ENCODE measurements at regions not wholly inside any gene's neighbourhood (a gene's known extent, or its start where the extent isn't known, plus 50 kb on each side); places are given as distances from the start of the nearest gene placed in this dataset.

DNA sequence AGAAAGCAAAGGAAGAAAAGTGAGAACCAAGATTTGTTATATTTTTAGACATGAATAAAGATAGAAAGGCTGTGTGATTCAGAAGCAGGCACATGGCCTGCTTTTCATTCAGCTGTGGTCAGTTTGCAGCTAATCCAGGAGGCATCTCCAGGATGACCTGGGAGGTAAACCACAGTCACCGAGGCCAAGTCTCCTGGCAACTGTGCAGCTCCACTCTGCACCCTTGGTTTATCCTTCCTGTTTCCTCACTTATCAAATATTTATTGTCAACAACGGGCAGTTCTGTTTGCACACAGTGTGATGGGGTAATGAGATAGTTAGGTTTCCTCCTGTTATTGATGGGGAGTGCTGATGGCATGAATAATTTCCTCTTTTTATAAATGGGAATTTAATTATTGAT is 243.0 kb downstream of the PSAT1 start:
- Mint-ChIP-seq H3K4me1 (peaks cover 27% of the 10 kb centered on the region), H3K4me3 (no peak overlapping the region), H3K27me3 (ENCODE audit: low read depth) (no peaks in the 10 kb centered on the region), H3K27ac (ENCODE audit: unreplicated experiment) (no peak overlapping the region), H3K36me3 (ENCODE audit: low read depth) (no peaks in the 10 kb centered on the region), H3K9me3 (peaks cover 2% of the 10 kb centered on the region)
- no peak for DNase-seq (ENCODE audit: low read depth, low spot score)
- TF ChIP-seq, protein P1, sequence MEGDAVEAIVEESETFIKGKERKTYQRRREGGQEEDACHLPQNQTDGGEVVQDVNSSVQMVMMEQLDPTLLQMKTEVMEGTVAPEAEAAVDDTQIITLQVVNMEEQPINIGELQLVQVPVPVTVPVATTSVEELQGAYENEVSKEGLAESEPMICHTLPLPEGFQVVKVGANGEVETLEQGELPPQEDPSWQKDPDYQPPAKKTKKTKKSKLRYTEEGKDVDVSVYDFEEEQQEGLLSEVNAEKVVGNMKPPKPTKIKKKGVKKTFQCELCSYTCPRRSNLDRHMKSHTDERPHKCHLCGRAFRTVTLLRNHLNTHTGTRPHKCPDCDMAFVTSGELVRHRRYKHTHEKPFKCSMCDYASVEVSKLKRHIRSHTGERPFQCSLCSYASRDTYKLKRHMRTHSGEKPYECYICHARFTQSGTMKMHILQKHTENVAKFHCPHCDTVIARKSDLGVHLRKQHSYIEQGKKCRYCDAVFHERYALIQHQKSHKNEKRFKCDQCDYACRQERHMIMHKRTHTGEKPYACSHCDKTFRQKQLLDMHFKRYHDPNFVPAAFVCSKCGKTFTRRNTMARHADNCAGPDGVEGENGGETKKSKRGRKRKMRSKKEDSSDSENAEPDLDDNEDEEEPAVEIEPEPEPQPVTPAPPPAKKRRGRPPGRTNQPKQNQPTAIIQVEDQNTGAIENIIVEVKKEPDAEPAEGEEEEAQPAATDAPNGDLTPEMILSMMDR (conservative IDR thresholded peaks at IDR 0.05), result no peak

DNA sequence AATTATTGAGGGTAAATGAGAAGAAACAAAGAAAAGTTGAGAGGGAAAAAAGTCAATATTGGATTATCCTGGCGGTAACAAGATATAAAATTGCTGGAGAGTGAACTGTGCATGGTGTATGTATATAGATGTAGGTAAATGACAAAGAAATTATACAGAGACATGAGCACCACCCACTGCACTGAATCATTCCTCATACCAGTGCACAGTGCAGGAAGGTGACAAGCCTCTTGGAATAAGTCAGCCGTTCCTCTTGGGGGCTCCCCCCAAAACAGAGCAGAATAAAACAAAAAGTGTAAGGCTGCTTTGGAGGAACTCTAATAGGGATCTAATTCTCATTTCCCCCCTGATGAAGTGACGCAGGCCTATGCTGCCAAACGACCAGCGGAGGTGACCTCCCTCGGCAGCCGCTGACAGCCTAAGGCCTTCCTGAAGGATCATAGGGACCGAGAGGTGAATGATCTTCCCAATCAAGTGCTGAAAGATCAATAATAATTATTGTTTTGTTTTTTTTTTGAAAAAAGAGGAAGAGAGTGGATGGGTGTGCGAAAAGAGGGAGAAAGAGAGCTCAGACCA is 245.0 kb downstream of the PSAT1 start:
- Mint-ChIP-seq H3K36me3 (ENCODE audit: low read depth) (no peaks in the 10 kb centered on the region), H3K4me3 (no peak overlapping the region), H3K9me3 (peaks cover 2% of the 10 kb centered on the region), H3K4me1 (peaks cover 27% of the 10 kb centered on the region), H3K27me3 (ENCODE audit: low read depth) (no peaks in the 10 kb centered on the region), H3K27ac (ENCODE audit: unreplicated experiment) (peak overlapping the region; percentile 13)
- TF ChIP-seq, protein P1 (conservative IDR thresholded peaks at IDR 0.05), result no peak
- no peak for DNase-seq (ENCODE audit: low read depth, low spot score)

DNA sequence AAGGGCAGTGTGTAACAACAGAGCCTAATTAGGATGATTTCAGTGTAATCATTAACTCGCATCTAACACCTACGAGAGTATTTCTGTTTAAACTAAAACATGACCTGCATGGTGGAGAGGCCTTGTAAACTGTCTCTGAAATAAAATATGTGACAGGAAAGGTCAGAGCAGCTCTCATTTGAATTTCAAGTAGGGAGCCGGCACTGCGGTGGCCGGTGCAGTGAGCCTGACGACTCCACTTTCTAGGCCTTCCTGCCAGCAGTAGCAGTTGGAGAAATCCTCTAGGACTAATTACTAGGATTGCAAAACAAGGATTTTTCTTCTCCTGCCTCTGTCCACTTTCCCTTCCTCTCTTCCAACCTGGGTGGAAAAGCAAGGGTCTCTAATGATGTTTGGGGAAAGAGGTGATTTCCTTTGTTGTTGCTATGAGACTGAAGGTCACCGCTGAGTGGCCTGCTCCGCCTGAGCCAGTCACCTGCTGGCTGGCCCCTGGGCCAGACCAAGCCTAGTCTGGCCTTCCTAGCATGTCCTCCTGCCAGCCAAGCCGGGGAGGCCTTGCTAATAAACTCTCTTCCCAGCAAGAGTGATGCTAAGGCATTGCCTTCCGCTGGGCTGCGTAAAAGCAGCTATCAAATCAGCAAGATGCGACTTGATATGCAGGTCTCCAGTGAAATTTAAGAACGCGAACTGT is 245.7 kb downstream of the PSAT1 start:
- Mint-ChIP-seq H3K27ac (ENCODE audit: unreplicated experiment) (peak overlapping the region; percentile 12), H3K27me3 (ENCODE audit: low read depth) (no peaks in the 10 kb centered on the region), H3K4me3 (no peak overlapping the region), H3K9me3 (peaks cover 2% of the 10 kb centered on the region), H3K36me3 (ENCODE audit: low read depth) (no peaks in the 10 kb centered on the region), H3K4me1 (peaks cover 27% of the 10 kb centered on the region)
- no peak for DNase-seq (ENCODE audit: low read depth, low spot score)
- TF ChIP-seq, protein P1 (conservative IDR thresholded peaks at IDR 0.05), result no peak

DNA sequence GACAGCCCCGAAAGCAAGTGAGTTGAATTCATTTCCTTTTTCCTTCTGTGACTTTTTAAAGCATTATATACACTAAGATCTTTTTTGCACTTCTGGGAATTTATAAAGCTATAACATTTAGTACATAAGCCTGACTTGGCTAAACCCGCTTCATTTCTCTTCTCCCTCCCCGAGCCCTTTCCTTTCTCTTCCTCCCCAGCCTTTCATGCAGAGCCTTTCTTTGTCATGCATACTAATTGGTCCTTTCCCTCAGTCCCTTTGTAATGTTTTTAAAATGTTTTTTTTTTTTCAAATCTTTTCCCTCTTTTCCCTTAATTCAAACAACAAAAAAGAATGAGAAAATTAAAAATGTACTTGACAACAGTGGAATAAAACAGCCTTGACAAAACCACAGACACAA is 246.4 kb downstream of the PSAT1 start:
- Mint-ChIP-seq H3K27me3 (ENCODE audit: low read depth) (no peaks in the 10 kb centered on the region), H3K36me3 (ENCODE audit: low read depth) (no peaks in the 10 kb centered on the region), H3K9me3 (peaks cover 2% of the 10 kb centered on the region), H3K4me1 (peaks cover 27% of the 10 kb centered on the region), H3K4me3 (no peak overlapping the region), H3K27ac (ENCODE audit: unreplicated experiment) (no peak overlapping the region)
- TF ChIP-seq, protein P1 (conservative IDR thresholded peaks at IDR 0.05), result no peak
- no peak for DNase-seq (ENCODE audit: low read depth, low spot score)

DNA sequence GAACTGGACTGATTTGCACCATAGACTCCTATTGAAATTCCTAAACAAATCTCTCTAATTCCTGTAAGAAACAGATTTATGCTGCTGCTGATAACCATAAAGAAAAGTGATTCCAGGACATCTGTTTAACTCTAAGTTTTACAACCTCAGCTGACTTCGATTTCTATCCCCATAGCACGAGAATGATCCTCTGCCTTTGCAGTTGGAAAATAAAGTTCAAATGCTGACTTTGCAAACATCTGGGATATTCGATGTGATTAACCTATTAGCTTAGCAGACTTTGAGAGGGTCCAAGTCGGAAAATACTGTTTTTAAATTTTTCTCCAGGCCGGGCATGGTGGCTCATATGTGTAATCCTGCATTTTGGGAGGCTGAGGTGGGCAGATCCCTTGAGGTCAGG is 247.3 kb downstream of the PSAT1 start:
- Mint-ChIP-seq H3K4me3 (no peak overlapping the region), H3K27me3 (ENCODE audit: low read depth) (no peaks in the 10 kb centered on the region), H3K9me3 (peaks cover 2% of the 10 kb centered on the region), H3K4me1 (peaks cover 27% of the 10 kb centered on the region), H3K36me3 (ENCODE audit: low read depth) (no peaks in the 10 kb centered on the region), H3K27ac (ENCODE audit: unreplicated experiment) (no peak overlapping the region)
- DNase-seq (ENCODE audit: low read depth, low spot score), result no peak
- TF ChIP-seq, protein P1 (conservative IDR thresholded peaks at IDR 0.05), result no peak

Measured in neural crest cell (in vitro differentiated cells).